Eye (tissue), 1 donor: ENCODE measurements at regions not wholly inside any gene's neighbourhood (a gene's known extent, or its start where the extent isn't known, plus 50 kb on each side); places are given as distances from the start of the nearest gene placed in this dataset.

ENCODE experiments used
- DNase-seq: peaks from one replicate; pipeline ENCODE4 v3.0.0-alpha.2; 2015

- DNase-seq: no peak
Measured at GRCh38 chr2:34909992-34910705, 1311.0 kb upstream of the FAM98A start.

GRCh38 chr2:34907812-34908211, 1308.7 kb upstream of the FAM98A start:
- no peak for DNase-seq

- no peak for DNase-seq
Measured at GRCh38 chr2:34901739-34902138, 1302.6 kb upstream of the FAM98A start.

GRCh38 chr2:34899079-34899478, 1300.0 kb upstream of the FAM98A start:
- DNase-seq: no peak

GRCh38 chr2:34892766-34893165, 1293.7 kb upstream of the FAM98A start:
- no peak for DNase-seq

- DNase-seq: no peak
Measured at GRCh38 chr2:34892256-34892655, 1293.2 kb upstream of the FAM98A start.

GRCh38 chr2:34875091-34875745, 1276.1 kb upstream of the FAM98A start:
- DNase-seq: no peak

GRCh38 chr2:34853646-34854045, 1254.5 kb upstream of the FAM98A start:
- no peak for DNase-seq

GRCh38 chr2:34851804-34852203, 1252.7 kb upstream of the FAM98A start:
- DNase-seq: no peak

- no peak for DNase-seq
Measured at GRCh38 chr2:34849827-34850226, 1250.7 kb upstream of the FAM98A start.

GRCh38 chr2:34848691-34849090, 1249.6 kb upstream of the FAM98A start:
- DNase-seq: no peak

GRCh38 chr2:34848132-34848531, 1249.0 kb upstream of the FAM98A start:
- DNase-seq: no peak

GRCh38 chr2:34844629-34845028, 1245.5 kb upstream of the FAM98A start:
- DNase-seq: no peak

- DNase-seq: no peak
Measured at GRCh38 chr2:34838408-34838807, 1239.3 kb upstream of the FAM98A start.

- no peak for DNase-seq
Measured at GRCh38 chr2:34836361-34836760, 1237.3 kb upstream of the FAM98A start.

GRCh38 chr2:34831096-34831495, 1232.0 kb upstream of the FAM98A start:
- no peak for DNase-seq

- DNase-seq: no peak
Measured at GRCh38 chr2:34828481-34828880, 1229.4 kb upstream of the FAM98A start.

GRCh38 chr2:34827398-34827797, 1228.3 kb upstream of the FAM98A start:
- no peak for DNase-seq

- no peak for DNase-seq
Measured at GRCh38 chr2:34825686-34826085, 1226.6 kb upstream of the FAM98A start.

- no peak for DNase-seq
Measured at GRCh38 chr2:34822616-34823015, 1223.5 kb upstream of the FAM98A start.

- DNase-seq: no peak
Measured at GRCh38 chr2:34815052-34815741, 1216.1 kb upstream of the FAM98A start.

- DNase-seq: no peak
Measured at GRCh38 chr2:34810456-34810855, 1211.4 kb upstream of the FAM98A start.

GRCh38 chr2:34808426-34808825, 1209.3 kb upstream of the FAM98A start:
- no peak for DNase-seq

GRCh38 chr2:34806891-34807290, 1207.8 kb upstream of the FAM98A start:
- no peak for DNase-seq
